Prostate gland (tissue), 2 donors: ENCODE measurements at regions not wholly inside any gene's neighbourhood (a gene's known extent, or its start where the extent isn't known, plus 50 kb on each side); places are given as distances from the start of the nearest gene placed in this dataset.

Source experiments
- CTCF ChIP-seq, 4 experiments: fragments of 200-600 bp in 2 of 4; fragments of 450-650 bp in 2 of 4; sonication (generic) in 2 of 4; IDR thresholded peaks; 1 replicate in 3 of 4; 2 replicates in 1 of 4; pipeline ENCODE4 v1.5.1; 2016 to 2019; ENCODE audit warnings: antibody characterized with exemption in 4 of 4, mild to moderate bottlenecking in 2 of 4, moderate library complexity in 2 of 4
- POLR2A ChIP-seq: fragments of 450-650 bp; IDR thresholded peaks from one replicate; pipeline ENCODE4 v1.6.1; 2016; ENCODE audit warnings: antibody characterized with exemption, mild to moderate bottlenecking

GRCh38 chr1:168416220-168416619 is 127.6 kb downstream of the XCL2 start:
- TF ChIP-seq CTCF (IDR thresholded peaks at IDR 0.05), result no peak
- no peak for TF ChIP-seq POLR2A
